ENCODE measurements at regions not wholly inside any gene's neighbourhood (a gene's known extent, or its start where the extent isn't known, plus 50 kb on each side); places are given as distances from the start of the nearest gene placed in this dataset.

DNA sequence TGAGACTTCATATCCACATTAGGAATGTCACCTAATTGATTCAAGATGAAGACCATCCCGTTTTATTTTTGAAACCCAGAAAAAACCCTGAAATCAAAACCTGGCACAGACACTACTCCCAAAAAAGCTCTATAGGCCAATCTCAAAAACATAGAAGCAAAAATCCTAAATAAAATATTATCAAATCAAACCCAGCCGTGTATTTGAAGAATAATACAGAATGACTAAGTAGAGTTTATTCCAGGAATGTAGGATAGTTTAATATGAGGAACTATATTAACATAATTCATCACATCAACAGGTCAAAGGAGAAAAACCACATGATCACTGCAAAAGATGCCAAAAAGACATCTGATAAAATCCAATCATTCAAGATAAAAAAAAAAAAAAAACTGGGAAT is 167.1 kb downstream of the ACTL7B start:
- TF ChIP-seq, protein P1, sequence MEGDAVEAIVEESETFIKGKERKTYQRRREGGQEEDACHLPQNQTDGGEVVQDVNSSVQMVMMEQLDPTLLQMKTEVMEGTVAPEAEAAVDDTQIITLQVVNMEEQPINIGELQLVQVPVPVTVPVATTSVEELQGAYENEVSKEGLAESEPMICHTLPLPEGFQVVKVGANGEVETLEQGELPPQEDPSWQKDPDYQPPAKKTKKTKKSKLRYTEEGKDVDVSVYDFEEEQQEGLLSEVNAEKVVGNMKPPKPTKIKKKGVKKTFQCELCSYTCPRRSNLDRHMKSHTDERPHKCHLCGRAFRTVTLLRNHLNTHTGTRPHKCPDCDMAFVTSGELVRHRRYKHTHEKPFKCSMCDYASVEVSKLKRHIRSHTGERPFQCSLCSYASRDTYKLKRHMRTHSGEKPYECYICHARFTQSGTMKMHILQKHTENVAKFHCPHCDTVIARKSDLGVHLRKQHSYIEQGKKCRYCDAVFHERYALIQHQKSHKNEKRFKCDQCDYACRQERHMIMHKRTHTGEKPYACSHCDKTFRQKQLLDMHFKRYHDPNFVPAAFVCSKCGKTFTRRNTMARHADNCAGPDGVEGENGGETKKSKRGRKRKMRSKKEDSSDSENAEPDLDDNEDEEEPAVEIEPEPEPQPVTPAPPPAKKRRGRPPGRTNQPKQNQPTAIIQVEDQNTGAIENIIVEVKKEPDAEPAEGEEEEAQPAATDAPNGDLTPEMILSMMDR (IDR thresholded peaks at IDR 0.05; ENCODE audit: low read length) = no peak
- no peak for TF ChIP-seq EZH2 (IDR thresholded peaks at IDR 0.05; ENCODE audit: borderline replicate concordance, low read length)

All from OCI-LY1 (cell line).